SK-N-MC (cell line): ENCODE measurements at regions not wholly inside any gene's neighbourhood (a gene's known extent, or its start where the extent isn't known, plus 50 kb on each side); places are given as distances from the start of the nearest gene placed in this dataset.
A peak's percentile ranks its signal among the peaks of the same experiment; 100 is the strongest.

Experiments used
- DNase-seq: peaks from one replicate; pipeline ENCODE4 v3.0.0-alpha.2; 2011; ENCODE audit warnings: low read depth, low spot score
- H3K27ac ChIP-seq: fragments of 200-600 bp; sonication (generic); 2 replicates; pipeline ENCODE4 v1.5.1; 2016; ENCODE audit warnings: mixed run types
- H3K36me3 ChIP-seq: fragments of 200-600 bp; sonication (generic); 2 replicates; pipeline ENCODE4 v1.6.1; 2017; ENCODE audit warnings: antibody characterized with exemption, low read length, mixed read lengths; ENCODE audit not compliant: insufficient read depth
- H3K4me3 ChIP-seq: fragments of 200-600 bp; sonication (generic); 2 replicates; pipeline ENCODE4 v1.5.1; 2016
- H3K9ac ChIP-seq: fragments of 200-600 bp; sonication (generic); 2 replicates; pipeline ENCODE4 v1.8.0; 2017; ENCODE audit warnings: mixed run types, mixed read lengths; ENCODE audit not compliant: insufficient read length
- H3K9me3 ChIP-seq: fragments of 200-600 bp; sonication (generic); 2 replicates; pipeline ENCODE4 v1.6.1; 2017; ENCODE audit warnings: low read depth, mild to moderate bottlenecking, antibody characterized with exemption, low read length, moderate library complexity, mixed read lengths
- EZH2 ChIP-seq: fragments of 200-600 bp; sonication (generic); IDR thresholded peaks from one replicate; pipeline ENCODE4 v1.6.1; 2017; ENCODE audit warnings: antibody characterized with exemption
- FOXP2 ChIP-seq: optimal IDR thresholded peaks from 2 replicates; pipeline ENCODE3; 2011; ENCODE audit warnings: mild to moderate bottlenecking, moderate library complexity; ENCODE audit not compliant: insufficient read depth; ENCODE audit errors: extremely low read length, control extremely low read depth
- POLR2AphosphoS5 ChIP-seq: IDR thresholded peaks from 2 replicates; pipeline ENCODE4 v1.6.1; 2012; ENCODE audit warnings: mild to moderate bottlenecking, low read depth, low read length, borderline replicate concordance

DNA sequence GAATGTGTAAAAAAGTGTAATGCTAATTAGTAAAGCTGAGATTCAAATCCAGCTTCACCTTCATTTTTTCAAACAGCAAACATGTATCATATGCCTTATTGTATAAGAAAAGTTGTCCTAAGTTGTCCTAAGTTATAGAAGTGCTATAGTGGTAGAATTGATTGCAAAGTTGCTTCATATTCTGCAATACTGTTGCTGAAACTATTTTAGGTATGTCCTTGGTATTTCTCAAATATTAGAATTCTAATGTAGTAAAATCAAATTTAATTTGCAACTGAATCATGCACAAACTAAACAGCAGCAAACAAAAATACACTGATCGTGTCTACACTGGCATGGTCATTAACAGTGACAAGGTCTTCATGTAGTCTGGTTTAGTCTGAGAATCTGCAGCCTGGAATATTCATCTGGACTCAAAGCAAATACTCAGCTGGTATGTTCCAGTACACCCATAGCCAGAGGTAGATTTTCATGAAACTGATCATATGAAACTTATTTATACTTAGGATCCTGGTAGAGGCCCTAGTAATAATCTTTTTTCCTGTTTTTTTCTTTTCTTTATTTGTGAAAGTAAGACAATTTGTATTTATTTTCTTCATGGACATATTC, 555.6 kb upstream of the ZEB2 start:
- Histone ChIP-seq H3K9me3 (no peaks in the 10 kb centered on the region), H3K4me3 (no peak overlapping the region)
- DNase-seq: no peak

DNA sequence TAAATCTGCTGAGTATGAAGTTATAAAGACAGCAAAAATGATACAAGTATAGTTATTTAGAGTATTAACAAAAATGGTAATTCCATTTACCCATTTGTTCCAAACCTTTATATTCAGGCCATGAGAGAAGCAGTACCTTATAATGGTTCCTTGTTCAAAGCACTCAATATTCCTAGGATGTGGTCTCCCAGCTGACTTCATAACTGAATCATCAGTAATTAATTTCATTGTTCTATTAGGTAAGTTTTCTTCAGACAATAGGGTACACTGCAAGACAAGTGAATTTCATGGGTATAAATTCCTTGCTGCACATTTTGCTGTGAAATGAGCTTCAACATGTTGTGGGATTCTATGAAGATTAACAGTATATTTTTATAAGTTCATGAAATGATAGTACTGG, 550.8 kb upstream of the ZEB2 start:
- TF ChIP-seq EZH2 (no peak), POLR2AphosphoS5 (no peak), FOXP2 (no peak)
- H3K27ac ChIP-seq: no peak overlapping the region
- no peaks in the 10 kb centered on the region for H3K9me3 ChIP-seq
- H3K36me3 ChIP-seq: no peaks in the 10 kb centered on the region
- H3K4me3 ChIP-seq: no peak overlapping the region
- no peak overlapping the region for H3K9ac ChIP-seq
- DNase-seq: no peak

More for the DNA sequence above, 555.6 kb upstream of the ZEB2 start:
- Histone ChIP-seq H3K36me3 (no peaks in the 10 kb centered on the region), H3K27ac (no peak overlapping the region), H3K9ac (no peak overlapping the region)
- TF ChIP-seq POLR2AphosphoS5 (no peak), FOXP2 (no peak), EZH2 (no peak)

DNA sequence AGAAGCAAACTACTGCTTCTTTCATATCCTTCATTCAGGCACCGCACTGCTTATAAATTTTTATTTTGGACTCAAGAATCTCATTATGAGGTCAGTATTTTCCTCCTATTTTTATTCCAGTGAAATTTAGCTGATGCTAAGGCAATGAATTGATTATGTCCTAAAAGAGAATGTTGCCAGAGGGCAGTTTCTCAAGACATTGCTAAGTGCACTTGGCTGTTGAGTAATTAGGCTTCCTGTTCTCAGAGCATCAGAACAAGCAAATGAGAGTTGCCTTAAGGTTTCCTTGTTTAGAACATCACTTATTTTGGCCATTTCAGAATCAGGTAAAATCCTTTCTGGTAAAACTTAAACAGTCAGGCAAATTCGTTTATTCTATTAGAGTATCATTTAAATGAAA, 548.6 kb upstream of the ZEB2 start:
- TF ChIP-seq POLR2AphosphoS5 (no peak), FOXP2 (no peak), EZH2 (no peak)
- Histone ChIP-seq H3K9ac (no peak overlapping the region), H3K36me3 (no peaks in the 10 kb centered on the region), H3K27ac (peak overlapping the region; percentile 33; the same call in 1 of the 2 replicates), H3K4me3 (no peak overlapping the region), H3K9me3 (no peaks in the 10 kb centered on the region)
- DNase-seq: peak; percentile 66

DNA sequence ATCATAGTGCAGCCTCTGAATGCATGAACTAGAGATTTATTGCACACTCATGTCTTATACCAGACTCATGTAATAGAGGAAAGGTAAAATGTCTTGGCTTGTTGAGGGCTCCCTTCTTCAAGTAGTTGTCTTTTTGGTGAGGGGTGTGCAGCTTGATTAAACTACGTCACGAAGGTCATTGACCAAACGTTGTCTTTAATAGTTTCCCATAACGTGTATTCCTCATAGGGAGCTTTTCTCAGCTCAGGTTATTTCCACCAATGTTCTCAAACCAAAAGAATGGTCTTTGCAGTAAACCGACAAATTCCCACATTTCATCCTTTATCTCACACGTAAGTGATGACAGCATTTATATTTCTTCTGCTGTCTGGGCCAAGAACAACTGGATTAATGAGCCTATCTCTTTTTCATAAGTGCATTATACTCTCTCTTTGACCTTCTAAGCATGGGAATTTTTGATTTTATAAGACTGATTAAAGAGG, 547.7 kb upstream of the ZEB2 start:
- TF ChIP-seq FOXP2 (no peak), POLR2AphosphoS5 (no peak), EZH2 (no peak)
- Histone ChIP-seq H3K9ac (no peak overlapping the region), H3K4me3 (no peak overlapping the region), H3K27ac (0 out of 2 replicates have a peak overlapping the region, but pooled peaks have one; percentile 33), H3K9me3 (no peaks in the 10 kb centered on the region), H3K36me3 (no peaks in the 10 kb centered on the region)
- DNase-seq: no peak

DNA sequence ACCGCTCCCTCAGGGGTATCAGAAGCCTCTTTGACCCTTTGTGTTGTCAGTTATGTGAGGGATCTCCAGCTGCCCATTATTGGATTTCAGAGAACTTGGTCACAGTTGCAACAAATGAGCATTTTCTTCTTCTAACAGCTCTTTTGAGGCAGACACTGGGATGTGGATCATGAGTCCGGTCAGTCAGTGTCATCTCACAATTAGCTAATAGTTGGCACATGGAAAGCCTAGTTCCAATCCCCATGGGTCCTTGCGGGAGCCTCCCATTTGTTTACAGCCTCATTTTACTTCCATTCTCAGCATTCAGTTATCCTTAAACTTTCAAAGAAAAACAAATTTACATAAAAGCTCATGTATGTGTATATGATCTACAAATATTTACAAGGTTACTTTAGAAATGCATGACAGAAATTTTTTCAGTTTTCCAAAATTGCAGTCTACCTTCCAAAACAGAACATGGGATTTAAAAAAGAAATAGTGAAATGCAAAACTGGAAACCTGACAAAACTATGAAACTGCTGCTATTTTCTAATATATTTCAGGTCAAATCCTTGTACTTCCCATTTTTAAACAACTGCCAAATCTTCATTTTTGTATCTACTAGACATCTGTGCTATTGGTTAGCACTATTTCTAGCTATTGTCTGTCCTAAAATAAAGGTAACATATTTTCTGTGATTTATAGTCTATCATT, 547.1 kb upstream of the ZEB2 start:
- Histone ChIP-seq H3K9me3 (no peaks in the 10 kb centered on the region), H3K9ac (no peak overlapping the region), H3K27ac (no peak overlapping the region), H3K4me3 (no peak overlapping the region), H3K36me3 (no peaks in the 10 kb centered on the region)
- DNase-seq: no peak
- TF ChIP-seq POLR2AphosphoS5 (no peak), FOXP2 (no peak), EZH2 (no peak)

DNA sequence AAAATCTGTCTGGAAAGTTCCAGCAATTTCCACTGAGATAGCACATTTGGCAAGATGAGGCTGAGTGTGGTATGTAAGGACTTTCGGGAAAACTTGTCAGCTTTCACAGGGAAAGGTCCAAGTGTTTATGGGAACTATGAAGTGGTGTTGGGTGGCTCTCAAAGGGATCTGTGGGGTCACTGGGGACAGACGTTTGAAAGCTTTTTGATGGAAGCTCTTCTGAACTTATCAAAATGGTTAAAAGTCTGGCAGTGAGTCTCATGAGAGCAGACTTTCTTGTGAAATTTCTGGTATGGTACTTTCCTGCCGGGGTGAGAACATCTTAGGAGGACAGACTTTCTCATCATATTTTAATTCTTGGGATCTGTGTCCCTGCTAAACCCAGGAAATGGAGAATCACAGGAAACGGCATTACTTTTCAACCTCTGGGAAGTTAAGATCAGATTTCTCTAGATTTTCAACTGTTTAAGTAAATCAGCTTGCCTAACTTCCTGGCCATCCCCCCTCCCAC, 546.3 kb upstream of the ZEB2 start:
- DNase-seq: no peak
- H3K27ac ChIP-seq: peak overlapping the region; percentile 17; the same call in 1 of the 2 replicates
- no peak overlapping the region for H3K4me3 ChIP-seq
- no peaks in the 10 kb centered on the region for H3K36me3 ChIP-seq
- TF ChIP-seq FOXP2 (no peak), POLR2AphosphoS5 (no peak), EZH2 (no peak)
- no peak overlapping the region for H3K9ac ChIP-seq
- no peaks in the 10 kb centered on the region for H3K9me3 ChIP-seq

DNA sequence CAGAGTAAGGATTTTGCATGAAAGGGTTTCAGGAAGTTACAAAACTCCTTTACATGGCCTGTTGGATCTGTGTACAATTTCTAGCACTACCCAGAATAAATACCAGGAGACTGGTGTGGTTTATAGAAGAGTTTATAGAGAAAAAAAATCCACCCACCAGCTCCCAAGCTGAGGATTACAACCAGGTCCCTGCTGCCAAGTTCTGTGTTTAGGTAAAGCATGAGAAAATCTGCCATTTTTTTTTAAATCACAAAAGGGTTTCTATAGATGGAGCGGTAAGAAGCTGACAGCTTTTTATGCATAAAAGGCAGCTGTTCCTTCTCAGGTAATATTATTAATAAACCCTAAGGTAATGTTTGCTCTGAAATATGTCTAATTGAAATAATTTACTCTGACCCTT, 545.4 kb upstream of the ZEB2 start:
- no peak for DNase-seq
- H3K9ac ChIP-seq: no peak overlapping the region
- H3K4me3 ChIP-seq: no peak overlapping the region
- 0 out of 2 replicates have a peak overlapping the region, but pooled peaks have one; percentile 23 for H3K27ac ChIP-seq
- TF ChIP-seq EZH2: no peak
- no peaks in the 10 kb centered on the region for H3K36me3 ChIP-seq
- no peaks in the 10 kb centered on the region for H3K9me3 ChIP-seq

DNA sequence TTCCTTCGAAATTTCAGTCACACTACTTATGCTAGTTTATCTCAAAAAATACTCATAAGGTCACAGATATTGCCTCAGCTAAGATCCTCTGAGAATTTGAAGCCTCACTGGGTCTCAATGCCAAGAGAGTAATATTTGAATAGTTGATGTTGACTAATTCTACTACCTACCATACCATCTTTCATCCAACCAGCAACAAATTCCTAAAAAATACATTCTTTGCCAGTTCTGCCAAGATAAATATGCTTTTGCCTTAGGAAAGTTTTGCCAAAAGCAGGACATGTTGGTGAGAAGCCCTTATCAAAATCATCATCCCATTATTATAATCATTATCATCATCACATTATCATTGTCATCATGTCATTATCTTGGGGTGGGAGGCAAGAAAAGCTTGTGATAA, 544.6 kb upstream of the ZEB2 start:
- Histone ChIP-seq H3K27ac (no peak overlapping the region), H3K36me3 (no peaks in the 10 kb centered on the region), H3K9ac (no peak overlapping the region), H3K4me3 (no peak overlapping the region), H3K9me3 (no peaks in the 10 kb centered on the region)
- TF ChIP-seq FOXP2: no peak
- no peak for TF ChIP-seq EZH2
- TF ChIP-seq POLR2AphosphoS5: no peak
- no peak for DNase-seq
